Natural killer cell (primary cell): ENCODE measurements at regions not wholly inside any gene's neighbourhood (a gene's known extent, or its start where the extent isn't known, plus 50 kb on each side); places are given as distances from the start of the nearest gene placed in this dataset.

Experiments used
- ATAC-seq, 3 donors: fragments of 150-1000 bp in 2 of 3; fragments of 200-7000 bp in 1 of 3; cut with Tn5 transposase; 1 replicate in 1 of 3; 2 replicates in 2 of 3; pipeline ENCODE4 v1.10.0; 2021; ENCODE audit warnings: mild to moderate bottlenecking in 2 of 3, moderate library complexity in 2 of 3
- DNase-seq, 2 donors: peaks; one replicate each; pipeline versions ENCODE4 v3.0.0 to v3.0.0-alpha.2; 2013 to 2021; ENCODE audit warnings: mixed read lengths in 1 of 2
- H3K27ac ChIP-seq: one replicate; pipeline ENCODE4 v1.5.1; 2013; ENCODE audit warnings: mild to moderate bottlenecking, low read length
- H3K27me3 ChIP-seq: one replicate; pipeline ENCODE4 v1.6.1; 2013; ENCODE audit warnings: low read length; ENCODE audit not compliant: control insufficient read depth, insufficient read depth
- H3K36me3 ChIP-seq: one replicate; pipeline ENCODE4 v1.6.1; 2013; ENCODE audit warnings: low read length; ENCODE audit not compliant: control insufficient read depth, insufficient read depth
- H3K4me1 ChIP-seq: one replicate; pipeline ENCODE4 v1.6.1; 2013; ENCODE audit warnings: low read length; ENCODE audit not compliant: control insufficient read depth, insufficient read depth
- H3K4me3 ChIP-seq: one replicate; pipeline ENCODE4 v1.5.1; 2013; ENCODE audit warnings: low read length
- H3K9me3 ChIP-seq: one replicate; pipeline ENCODE4 v1.6.1; 2013; ENCODE audit warnings: low read length; ENCODE audit not compliant: control insufficient read depth, insufficient read depth
- H3K27ac Mint-ChIP-seq, 2 donors: one replicate each; pipeline ENCODE4 v1.8.0; 2022; ENCODE audit warnings: mild to moderate bottlenecking in 2 of 2, mixed read lengths in 2 of 2, moderate library complexity in 1 of 2
- H3K27me3 Mint-ChIP-seq, 2 donors: one replicate each; pipeline ENCODE4 v1.8.0; 2022; ENCODE audit warnings: low read depth in 2 of 2, mixed read lengths in 2 of 2
- H3K36me3 Mint-ChIP-seq: one replicate; pipeline ENCODE4 v1.8.0; 2022; ENCODE audit warnings: mixed read lengths
- H3K4me1 Mint-ChIP-seq, 2 donors: one replicate each; pipeline ENCODE4 v1.8.0; 2022; ENCODE audit warnings: mixed read lengths in 2 of 2
- H3K4me3 Mint-ChIP-seq: one replicate; pipeline ENCODE4 v1.8.0; 2022; ENCODE audit warnings: mild to moderate bottlenecking, moderate library complexity, mixed read lengths
- H3K9me3 Mint-ChIP-seq, 2 donors: one replicate each; pipeline ENCODE4 v1.8.0; 2022; ENCODE audit warnings: mixed read lengths in 2 of 2
- WGBS: methylation state at CpG from one replicate; pipeline ENCODE4 v1.1.7; 2013; ENCODE audit warnings: missing lambda C conversion rate; ENCODE audit not compliant: insufficient coverage; 5-methylcytosine and 5-hydroxymethylcytosine counted together
- intact Hi-C: fragments of 100-400 bp; cut with micrococcal nuclease; formaldehyde crosslinking; loops from one replicate; pipeline ENCODE4 v1.14.2; 2022
- TF ChIP-seq, protein P1 (sequence below): fragments of 200-600 bp; IDR thresholded peaks from one replicate; pipeline ENCODE4 v1.8.0; 2022; ENCODE audit warnings: antibody characterized with exemption

DNA sequence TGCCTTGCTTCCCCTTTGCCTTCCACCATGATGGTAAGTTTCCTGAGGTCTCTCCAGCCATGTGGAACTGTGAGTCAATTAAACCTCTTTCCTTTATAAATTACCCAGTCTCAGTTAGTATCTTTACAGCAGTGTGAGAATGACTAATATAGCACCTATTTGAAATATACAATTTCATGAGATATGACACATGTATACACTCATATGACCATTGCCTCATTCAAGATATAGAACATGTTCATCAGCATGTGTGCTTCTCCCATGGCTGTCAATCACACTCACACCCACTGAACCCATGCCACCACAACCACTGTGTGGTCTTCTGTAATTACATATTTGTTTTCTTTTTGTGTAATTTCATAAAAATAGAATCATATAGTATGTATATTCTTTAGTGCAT lies 599.5 kb upstream of the EPHA6 start:
- intact Hi-C loops, result no loop called here
- Mint-ChIP-seq H3K36me3 (no peaks in the 10 kb centered on the region), H3K27me3 (no peaks in the 10 kb centered on the region), H3K4me1 (no peaks in the 10 kb centered on the region), H3K9me3 (peaks cover 15% of the 10 kb centered on the region in 2 donors), H3K4me3 (no peak overlapping the region), H3K27ac (no peak overlapping the region)
- TF ChIP-seq, protein P1, sequence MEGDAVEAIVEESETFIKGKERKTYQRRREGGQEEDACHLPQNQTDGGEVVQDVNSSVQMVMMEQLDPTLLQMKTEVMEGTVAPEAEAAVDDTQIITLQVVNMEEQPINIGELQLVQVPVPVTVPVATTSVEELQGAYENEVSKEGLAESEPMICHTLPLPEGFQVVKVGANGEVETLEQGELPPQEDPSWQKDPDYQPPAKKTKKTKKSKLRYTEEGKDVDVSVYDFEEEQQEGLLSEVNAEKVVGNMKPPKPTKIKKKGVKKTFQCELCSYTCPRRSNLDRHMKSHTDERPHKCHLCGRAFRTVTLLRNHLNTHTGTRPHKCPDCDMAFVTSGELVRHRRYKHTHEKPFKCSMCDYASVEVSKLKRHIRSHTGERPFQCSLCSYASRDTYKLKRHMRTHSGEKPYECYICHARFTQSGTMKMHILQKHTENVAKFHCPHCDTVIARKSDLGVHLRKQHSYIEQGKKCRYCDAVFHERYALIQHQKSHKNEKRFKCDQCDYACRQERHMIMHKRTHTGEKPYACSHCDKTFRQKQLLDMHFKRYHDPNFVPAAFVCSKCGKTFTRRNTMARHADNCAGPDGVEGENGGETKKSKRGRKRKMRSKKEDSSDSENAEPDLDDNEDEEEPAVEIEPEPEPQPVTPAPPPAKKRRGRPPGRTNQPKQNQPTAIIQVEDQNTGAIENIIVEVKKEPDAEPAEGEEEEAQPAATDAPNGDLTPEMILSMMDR, result no peak
- no peak for DNase-seq
- ATAC-seq, result no peak
- no peaks in the 10 kb centered on the region for H3K4me1 ChIP-seq
- H3K36me3 ChIP-seq, result no peaks in the 10 kb centered on the region
- no peak overlapping the region for H3K4me3 ChIP-seq
- H3K9me3 ChIP-seq, result peaks cover 8% of the 10 kb centered on the region
- H3K27me3 ChIP-seq, result no peaks in the 10 kb centered on the region
- H3K27ac ChIP-seq, result no peak overlapping the region

DNA sequence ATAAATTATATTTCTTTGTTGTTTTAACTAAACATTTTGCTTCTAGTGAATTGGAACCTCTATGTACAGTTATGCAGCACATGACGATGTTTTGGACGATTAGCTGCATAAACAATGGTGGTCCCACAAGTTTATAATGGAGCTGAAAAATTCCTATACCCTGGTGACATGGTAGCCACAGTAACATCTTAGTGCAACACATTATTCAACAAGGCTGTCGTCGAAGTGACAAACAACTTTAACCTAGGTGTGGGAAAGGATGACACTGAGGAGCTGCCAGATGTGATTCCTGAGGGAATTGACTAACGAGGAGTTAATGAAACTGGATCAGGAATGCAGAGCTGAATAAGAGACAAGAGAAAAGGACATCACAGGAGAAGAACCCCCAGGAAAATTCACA lies 588.9 kb upstream of the EPHA6 start:
- Mint-ChIP-seq H3K4me1 (no peaks in the 10 kb centered on the region), H3K4me3 (no peak overlapping the region), H3K27ac (no peak overlapping the region), H3K27me3 (no peaks in the 10 kb centered on the region), H3K9me3 (peaks cover 17 to 23% of the 10 kb centered on the region in 2 donors), H3K36me3 (no peaks in the 10 kb centered on the region)
- H3K27me3 ChIP-seq, result no peaks in the 10 kb centered on the region
- no peaks in the 10 kb centered on the region for H3K9me3 ChIP-seq
- H3K27ac ChIP-seq, result no peak overlapping the region
- H3K36me3 ChIP-seq, result no peaks in the 10 kb centered on the region
- H3K4me3 ChIP-seq, result no peak overlapping the region
- ATAC-seq (no peak), DNase-seq (no peak)
- H3K4me1 ChIP-seq, result no peaks in the 10 kb centered on the region
- intact Hi-C loops, result no loop called here
- TF ChIP-seq, protein P1, result no peak
- 92% methylated on average over 5 of the region's 5 CpGs for WGBS

DNA sequence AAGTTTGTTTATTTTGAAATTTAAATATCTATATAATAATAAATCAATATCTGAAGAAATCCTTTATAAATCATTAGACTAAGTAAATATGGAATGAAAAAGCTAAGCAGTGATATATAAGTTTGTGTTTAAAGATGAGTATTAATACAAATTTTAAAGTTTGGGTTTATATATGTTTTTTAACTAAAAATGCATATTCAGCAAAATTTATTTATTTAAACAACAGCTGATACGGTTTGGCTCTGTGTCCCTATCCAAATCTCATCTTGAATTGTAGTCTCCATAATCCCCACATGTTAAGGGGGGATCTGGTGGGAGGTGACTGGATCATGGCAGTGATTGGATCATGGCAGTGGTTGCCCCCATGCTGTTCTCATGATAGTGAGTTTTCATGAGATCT lies 580.7 kb upstream of the EPHA6 start:
- no peaks in the 10 kb centered on the region for H3K36me3 ChIP-seq
- Mint-ChIP-seq H3K27me3 (no peaks in the 10 kb centered on the region), H3K4me1 (no peaks in the 10 kb centered on the region), H3K27ac (no peak overlapping the region), H3K9me3 (peaks cover 15 to 19% of the 10 kb centered on the region in 2 donors), H3K4me3 (no peak overlapping the region), H3K36me3 (no peaks in the 10 kb centered on the region)
- no peak overlapping the region for H3K4me3 ChIP-seq
- ATAC-seq, result no peak
- TF ChIP-seq, protein P1, result no peak
- H3K9me3 ChIP-seq, result no peaks in the 10 kb centered on the region
- no peak overlapping the region for H3K27ac ChIP-seq
- H3K4me1 ChIP-seq, result no peaks in the 10 kb centered on the region
- H3K27me3 ChIP-seq, result no peaks in the 10 kb centered on the region
- DNase-seq, result no peak
- intact Hi-C loops, result no loop called here
- WGBS, result no CpG with 5 or more reads among the region's 1 CpG

DNA sequence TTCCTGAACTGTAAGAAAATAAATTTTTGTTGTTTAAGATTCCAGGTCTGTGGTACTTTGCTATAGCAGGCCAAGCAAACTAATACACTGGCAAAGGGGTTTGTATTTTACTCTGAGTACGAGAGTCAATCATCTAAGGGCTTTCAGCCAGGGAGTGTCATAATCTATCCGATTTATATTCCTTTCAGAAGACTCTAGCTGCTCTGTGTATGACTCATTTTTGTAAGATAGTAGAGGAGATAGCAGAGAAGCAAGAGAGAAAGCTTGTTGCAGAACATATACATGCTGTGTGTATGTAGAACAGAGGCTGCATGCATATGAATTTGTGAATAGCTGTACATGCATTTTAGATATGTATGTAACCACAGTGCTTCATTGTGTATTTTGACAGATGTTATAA lies 577.9 kb upstream of the EPHA6 start:
- Histone ChIP-seq H3K4me1 (no peaks in the 10 kb centered on the region), H3K36me3 (no peaks in the 10 kb centered on the region), H3K27me3 (no peaks in the 10 kb centered on the region), H3K27ac (no peak overlapping the region), H3K4me3 (no peak overlapping the region), H3K9me3 (peaks cover 3% of the 10 kb centered on the region)
- Mint-ChIP-seq H3K4me1 (no peaks in the 10 kb centered on the region), H3K36me3 (no peaks in the 10 kb centered on the region), H3K4me3 (no peak overlapping the region), H3K27me3 (no peaks in the 10 kb centered on the region), H3K9me3 (peaks cover 9 to 16% of the 10 kb centered on the region in 2 donors), H3K27ac (no peak overlapping the region)
- 81% methylated on average over 2 of the region's 2 CpGs for WGBS
- intact Hi-C loops, result no loop called here
- TF ChIP-seq, protein P1, result no peak
- DNase-seq (no peak), ATAC-seq (no peak)
